HG03196 (cell line): ENCODE measurements at regions not wholly inside any gene's neighbourhood (a gene's known extent, or its start where the extent isn't known, plus 50 kb on each side); places are given as distances from the start of the nearest gene placed in this dataset.

Experiments used
- ATAC-seq: cut with Tn5 transposase; IDR thresholded peaks from one replicate; pipeline ENCODE4 v1.9.1; 2021; ENCODE audit not compliant: unreplicated experiment

DNA sequence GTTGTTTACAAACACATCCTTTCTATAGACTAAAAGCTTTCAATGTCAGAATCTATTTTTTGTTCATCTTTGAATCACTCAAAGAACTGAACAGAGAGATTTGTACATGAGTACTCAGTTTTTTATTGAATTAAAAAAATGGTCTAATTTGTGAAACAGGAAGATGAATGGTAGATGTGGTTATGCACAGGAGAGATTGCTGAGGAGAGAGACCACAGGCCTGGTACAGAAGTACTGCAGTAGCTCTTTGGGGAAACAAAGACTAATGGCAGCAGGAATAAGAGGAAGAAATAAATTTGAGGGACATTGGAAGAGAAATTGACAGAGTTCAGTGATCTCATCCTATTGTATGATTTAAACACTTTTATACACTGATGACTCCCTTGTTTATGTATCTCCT lies 222.0 kb upstream of the ARGLU1 start:
- ATAC-seq: no peak

DNA sequence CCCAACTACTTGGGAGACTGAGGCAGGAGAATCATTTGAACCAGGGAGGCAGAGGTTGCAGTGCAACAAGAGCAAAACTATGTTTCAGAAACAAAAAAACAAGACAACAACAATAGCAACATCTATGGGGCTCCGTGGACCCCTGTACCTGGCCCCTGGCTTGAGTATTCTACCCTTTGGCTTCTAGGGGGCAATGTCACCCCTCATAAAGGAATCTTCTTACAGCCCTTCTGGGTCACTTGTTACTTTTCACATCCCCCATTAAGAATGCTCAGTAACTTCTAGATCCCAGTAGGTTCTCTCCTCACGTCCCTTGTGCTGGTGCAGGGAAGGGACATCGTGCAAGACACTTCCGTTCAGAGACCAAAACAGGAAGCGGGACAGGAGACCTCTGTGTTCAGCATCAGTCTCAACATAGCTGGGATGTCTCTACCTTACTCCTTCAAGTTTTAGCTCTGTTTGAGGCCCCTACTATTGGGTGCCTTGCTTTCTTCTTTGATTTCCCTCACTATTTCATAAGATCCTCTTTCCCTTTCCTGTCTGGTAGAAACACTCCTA lies 218.1 kb upstream of the ARGLU1 start:
- no peak for ATAC-seq

DNA sequence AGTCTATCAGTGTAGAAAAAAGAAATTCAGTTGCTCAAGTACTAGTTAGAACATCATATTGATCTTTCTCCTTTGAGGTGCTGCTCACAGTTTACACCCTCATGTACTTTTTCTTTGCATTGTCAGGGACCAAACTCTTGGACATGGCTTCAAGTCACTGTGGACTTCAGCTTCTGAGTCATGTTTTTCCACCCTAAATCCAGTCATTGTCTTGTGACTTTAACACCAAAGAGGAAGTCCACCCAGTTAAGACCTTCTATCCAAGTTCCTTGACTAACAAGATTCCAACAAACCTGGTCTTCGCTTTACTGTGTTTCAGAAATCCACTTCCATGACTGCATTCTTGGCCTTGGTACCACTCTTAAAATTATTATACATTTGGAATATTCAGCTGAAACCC lies 206.7 kb upstream of the ARGLU1 start:
- no peak for ATAC-seq

DNA sequence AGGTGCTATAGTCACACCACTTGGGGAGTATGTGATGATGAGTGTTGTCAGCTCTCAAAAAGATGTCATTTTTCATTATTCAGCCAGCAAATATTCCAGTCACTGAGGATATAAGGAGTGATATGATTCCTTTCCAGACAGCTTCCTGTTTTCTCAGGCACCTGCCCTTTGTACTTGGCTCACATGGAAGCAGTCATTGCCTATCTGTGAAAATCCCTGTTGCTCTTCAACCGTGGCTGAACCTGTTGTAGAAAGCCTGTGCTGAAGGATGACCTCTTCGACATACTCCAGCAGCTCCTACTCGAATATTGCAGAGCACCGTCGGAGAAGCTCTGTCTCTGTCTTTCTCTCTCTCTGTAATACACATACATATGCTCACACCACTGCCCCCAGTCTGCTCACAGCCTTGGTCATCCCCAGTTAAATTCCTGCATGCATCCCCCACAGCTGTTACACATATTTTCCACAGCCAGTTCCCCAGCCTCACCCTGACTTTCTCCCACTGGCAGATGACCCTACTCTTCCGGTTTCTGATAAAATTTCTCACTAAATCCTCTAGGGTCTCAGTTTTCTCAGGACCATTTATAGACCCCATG lies 204.2 kb upstream of the ARGLU1 start:
- ATAC-seq: no peak

DNA sequence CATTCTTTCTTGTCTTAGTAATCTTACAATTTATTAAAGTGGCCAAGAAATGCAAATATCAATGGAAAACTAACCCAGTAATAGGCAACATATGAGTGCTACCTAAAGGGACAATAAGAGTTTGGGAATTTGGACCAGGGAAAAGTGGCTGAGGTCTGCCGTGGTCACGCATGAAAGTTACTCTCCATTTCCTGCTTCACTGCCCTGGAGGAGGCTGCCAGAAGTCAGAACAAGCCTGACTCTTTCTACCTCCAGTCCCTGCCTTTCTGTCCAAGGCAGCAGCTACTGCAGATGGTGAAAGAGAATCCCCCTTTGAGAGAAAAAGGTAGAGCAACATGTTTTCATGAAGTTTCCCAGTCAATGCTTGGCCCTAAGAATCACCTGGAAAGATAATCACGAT lies 201.1 kb upstream of the ARGLU1 start:
- ATAC-seq: no peak

DNA sequence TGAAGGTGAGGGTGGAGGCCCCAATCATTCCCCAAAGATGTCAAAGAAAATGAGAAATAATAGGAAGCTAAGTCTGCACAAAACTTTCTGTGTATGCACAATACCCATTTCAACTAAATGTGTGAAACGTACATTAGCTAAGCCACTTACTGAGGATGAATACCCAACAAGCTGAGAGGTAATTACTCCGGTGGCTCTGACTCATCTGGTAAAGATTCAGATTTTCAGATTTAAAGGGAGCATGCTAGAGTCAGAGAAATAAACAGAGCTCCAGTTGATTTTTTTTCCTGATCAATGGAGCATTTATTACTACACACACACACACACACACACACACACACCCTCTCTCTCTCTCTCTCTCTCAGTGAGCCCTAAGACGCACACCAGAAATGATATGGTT lies 194.8 kb upstream of the ARGLU1 start:
- no peak for ATAC-seq

DNA sequence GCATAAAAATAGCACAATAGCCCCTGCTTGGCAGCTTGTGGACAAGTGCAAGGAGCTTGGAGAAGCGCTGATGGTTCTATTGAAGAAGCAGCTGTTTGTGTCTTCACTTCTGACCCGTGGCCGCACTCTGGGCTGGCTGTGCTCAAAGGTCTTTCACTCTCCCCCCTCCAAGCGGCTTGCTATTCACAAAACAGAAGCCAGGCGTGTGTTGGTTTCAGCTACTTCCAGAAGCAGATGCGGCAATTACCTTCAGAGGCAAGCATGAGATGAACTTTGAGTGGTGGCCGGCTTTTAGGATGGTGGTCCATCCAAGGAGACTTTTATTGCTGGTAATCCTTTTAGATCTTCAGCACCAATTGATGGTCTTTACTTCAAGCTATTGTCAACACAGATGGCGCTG lies 188.5 kb upstream of the ARGLU1 start:
- ATAC-seq: no peak

DNA sequence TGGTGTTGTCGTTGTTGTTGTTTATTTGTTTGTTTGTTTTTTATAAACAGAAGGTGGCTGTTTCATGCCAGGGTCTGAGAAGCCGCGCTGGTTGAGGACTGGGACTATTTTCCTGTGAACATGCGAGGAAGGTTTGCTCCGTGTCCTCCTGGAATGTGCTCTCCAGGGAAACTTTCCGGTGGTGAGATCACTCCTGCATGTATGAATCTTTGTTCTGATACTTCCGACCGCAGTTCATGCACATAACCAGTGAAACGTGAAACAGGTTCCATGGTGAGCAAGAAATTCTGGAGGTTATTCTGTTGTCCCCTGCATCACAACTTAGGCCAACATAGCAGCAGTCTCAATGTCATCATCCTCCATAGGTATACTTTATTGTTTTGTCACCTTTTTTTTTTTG lies 187.6 kb upstream of the ARGLU1 start:
- no peak for ATAC-seq

DNA sequence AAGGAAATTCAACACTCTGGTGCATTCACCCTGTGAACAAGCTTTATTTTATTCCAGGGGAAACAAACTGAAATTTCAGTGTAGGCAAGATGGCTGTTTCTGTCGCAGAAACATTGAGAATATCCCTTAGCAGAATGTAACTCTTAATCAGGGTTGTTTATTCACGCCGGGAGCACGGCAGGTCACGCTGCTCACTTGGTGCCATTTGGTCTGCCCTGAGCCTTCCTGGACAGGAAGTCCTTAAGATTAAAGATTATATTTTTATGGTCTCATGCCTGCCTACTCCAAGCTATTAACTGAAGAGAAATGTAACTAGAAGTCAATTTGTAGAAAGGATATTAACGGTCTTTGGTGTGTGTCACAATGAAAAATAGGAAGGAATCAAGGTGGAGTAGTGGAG lies 185.3 kb upstream of the ARGLU1 start:
- ATAC-seq: no peak

DNA sequence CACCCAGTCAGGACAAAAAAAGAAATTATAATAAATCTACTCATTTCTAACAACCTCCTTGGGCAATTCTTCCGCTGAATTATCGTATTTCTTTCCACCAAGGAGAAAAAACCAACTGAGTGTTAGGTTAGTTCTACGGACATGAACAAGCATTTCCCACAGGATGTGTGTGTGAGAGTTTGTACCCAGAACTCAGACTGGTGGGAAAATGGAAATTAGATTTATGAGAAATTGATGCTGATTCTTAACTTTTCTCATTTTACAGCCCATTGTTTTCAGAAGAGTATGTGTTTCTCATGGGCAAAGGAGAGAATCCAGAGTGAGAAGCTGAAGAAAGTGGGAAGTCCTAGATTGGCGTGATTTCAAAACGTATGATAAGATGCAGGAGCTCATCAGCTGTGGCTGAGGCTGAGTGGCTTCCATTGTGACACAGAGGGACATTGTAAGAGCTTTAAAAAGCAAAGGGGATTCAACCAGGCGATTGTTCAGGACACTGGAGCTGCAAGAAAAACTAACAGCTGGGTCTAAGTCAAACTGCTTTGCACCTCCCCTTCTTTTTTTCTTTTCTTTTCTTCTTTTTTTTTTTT lies 184.7 kb upstream of the ARGLU1 start:
- ATAC-seq: no peak

DNA sequence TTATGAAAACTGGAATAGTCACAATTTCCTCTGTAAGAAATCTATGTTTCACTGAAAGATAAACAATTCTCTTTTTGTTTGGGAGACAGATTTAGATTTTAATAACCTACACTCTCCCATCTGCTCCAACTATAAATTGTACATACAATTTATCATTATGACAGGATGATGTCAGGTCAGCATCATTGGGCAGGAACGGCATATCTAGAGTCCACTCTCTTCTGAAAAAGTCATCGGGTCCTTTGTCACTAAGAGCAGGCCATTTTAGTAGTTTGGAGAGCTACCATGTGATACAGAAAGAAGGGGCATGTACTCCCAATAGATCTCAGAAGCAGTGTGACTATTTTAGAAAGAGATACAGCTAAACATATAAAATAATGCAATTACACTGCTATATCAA lies 180.8 kb upstream of the ARGLU1 start:
- no peak for ATAC-seq

DNA sequence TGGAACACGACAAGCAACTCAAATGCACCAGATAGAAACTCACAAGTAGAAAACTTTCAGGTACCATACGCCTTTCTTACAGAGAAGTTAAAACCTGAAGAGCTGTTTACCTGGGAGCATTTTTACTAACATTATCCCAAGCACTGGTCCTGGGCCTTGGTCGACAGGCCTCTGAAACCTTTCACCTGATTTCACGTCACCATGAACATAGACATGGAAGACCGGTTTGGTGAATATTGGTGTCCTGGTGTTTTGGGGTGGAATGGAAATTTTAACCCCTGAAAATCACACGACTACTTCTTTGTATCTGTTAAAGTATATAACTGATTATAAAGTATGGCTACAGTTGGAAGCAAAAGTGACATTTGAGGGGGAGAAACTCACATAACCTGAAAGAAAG lies 176.6 kb upstream of the ARGLU1 start:
- no peak for ATAC-seq

DNA sequence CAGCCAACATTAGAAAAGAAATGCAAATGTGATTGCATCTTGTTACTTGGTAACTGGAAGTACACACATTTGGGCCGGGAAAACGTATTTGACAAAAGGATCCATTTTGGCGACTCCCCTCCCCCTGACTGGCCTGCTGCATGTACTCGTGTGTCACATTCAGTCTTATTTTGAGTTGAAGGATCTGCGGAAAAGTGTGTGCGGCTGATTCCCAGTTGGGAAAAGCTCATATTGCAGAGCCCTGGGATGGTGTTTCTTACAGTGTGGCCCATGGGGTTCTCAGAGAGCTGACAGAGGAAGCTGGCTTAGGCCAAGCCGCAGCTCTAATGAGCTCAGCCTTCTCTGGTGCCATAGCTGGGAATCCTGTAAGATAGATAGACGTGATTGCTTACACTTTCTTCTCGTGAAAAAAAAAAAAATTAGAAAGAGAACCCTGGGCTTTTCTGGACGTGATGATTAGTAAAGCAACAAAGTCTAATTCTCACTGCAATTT lies 170.3 kb upstream of the ARGLU1 start:
- no peak for ATAC-seq

DNA sequence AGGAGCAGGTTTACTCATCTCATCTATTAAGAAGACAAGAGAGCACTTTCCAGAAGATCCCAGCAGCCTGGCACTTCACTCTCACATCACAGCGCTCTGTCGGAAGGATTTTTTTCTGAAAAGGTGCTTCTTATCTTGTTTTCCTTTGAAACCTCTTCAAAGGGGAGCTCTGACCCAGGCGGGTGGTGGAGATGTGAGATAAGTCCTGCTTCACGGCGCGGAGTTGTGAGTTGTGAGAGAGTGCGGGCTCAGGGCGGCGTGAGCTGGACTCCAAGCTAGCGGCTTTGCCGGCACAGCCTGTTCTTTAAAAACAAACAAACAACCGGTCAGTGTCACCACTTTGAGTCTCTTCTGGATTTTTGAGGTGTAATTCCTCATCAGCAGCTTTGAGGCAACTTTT lies 169.0 kb upstream of the ARGLU1 start:
- ATAC-seq: no peak

DNA sequence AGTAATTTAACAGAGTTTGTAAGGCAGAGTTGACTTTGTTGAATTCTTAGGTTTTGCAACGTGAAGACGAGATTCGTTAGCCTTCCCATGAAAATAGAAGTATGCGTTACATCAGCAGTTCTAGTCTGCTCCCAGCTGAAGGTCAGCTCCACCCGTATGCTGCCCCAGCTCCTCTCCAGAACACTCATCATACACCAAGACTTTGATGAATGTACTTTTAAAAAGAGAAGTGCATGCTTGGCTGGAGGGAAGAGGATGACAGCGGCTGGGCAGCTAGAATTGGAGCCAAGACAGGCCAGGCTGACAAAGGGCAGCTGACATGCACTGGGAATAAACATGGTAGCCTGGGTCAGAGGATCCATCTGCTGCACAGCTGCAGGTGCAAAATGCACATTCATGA lies 166.3 kb upstream of the ARGLU1 start:
- ATAC-seq: no peak

DNA sequence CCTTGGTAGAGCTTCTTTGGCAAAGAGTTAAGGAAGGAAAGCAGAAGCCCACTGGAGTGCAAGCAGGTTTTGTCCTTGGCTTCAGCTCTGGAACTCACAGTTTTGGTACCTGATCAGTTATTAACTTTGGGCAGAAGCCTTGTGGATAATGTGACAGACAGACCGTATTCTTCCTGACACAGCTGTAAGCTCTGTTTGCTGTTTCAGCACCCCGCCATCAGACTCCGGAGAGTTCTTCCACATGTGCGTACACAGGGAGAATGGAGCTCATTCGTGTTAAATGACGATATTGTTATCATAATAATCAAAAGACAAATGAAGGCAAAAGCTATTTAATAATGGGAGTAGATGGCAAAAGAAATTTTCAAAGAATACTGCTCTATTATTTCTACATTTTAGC lies 155.1 kb upstream of the ARGLU1 start:
- ATAC-seq: no peak

DNA sequence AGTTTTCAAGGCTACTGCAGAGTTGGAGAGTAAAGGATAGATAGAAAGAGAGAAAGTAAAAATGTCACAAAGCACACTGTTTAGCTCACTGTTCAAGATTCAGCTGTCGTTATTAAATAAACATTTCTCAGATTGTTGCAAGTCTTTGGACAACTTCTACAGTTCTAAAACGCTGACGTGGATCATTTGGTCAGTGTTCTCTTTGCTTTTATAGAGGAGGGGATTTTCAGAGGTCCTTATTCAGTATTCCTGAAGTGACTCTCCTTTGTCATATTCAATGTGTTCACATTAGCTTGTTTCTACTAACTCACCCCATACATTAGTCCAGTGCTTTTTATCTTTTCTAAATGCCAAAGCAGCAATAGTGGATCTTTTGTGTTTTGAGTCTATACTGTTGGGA lies 154.7 kb upstream of the ARGLU1 start:
- ATAC-seq: no peak

DNA sequence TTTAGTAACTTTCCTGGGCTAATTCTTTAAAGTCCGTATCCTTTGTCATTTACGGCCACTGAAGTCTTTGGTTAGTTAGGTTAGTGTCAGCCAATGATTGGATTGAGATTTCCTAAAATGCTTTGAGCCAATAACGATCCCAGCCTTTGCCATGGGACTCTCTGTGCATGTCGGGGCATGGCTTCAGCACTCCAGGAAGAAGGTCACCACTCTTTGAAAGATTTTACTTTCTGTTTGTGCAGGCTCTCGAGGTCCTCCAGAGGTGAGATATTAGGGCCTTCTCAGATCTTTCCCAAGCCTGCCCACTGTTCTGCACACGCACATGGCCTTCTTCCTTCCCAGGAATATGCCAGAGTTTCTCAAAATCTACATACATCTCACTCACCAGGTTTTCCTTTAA lies 153.7 kb upstream of the ARGLU1 start:
- ATAC-seq: no peak

DNA sequence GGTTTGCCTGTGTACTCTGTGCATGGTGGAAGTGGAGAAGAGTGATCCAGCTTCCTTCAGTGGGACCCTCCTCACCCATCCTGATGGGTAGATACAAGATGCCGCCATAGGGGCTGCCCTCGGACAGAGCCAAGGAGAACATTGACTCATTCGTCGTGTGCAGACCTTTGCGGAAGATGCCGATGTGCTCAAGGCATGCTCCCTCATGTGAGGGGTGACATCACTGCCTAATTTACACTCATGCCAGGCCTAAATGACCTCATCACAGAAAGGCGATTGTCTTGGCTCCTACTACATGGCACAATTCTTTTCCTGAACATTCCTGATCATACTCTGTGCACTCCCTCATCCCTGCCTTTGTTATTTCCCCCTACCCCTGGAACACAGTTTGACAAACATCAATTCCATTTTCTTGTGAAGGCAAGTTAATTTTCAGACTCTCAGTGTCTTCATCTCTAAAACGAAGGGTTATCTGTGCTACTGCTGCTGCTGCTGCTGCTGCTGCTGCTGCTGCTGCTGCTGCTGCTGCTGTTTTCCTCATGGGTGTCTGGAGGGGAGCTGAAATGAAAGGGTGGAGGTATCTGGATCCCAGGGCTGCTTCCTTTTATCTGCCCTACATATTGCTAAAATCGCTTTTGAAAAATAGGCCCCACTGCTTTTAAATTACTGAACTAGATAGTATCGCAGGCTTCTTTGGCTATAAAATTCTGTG lies 146.5 kb upstream of the ARGLU1 start:
- no peak for ATAC-seq

DNA sequence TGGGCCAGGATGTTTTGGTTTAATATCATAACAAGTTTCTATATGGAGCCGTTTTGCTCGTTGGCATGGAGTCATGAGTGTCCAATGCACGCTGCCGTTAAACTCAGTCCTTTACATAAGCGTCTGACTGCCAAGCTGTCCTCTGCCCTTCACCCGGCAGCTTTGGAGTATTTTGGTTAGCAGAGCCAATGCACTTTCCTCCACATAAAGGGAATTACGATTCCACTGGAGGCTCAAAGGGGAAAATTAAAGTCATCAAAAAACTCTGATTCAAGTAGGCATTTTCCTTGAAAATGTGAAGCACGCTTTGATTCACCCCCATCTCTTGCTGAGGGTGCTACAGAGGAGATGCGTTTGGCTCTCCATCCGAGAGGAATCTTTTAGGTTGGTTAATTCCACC lies 144.4 kb upstream of the ARGLU1 start:
- no peak for ATAC-seq

DNA sequence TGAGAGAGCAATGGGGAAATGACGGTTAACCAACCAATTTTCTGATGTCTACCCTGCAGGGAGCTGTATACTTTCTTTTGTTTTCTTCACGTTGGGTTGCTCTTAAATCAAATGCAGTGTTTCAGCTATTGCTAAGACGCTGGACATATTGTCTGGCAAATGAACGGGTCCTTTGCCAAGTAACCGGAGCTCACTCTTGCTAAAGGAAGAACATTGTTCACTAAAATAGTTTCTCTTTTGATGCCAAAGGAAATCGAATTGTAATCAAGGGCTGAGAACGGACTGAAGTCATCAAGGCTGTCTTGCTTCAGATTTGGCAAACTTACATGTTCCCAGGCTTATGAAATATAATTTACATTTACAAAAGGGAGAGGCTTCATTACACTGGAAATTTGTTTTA lies 142.3 kb upstream of the ARGLU1 start:
- ATAC-seq: no peak

DNA sequence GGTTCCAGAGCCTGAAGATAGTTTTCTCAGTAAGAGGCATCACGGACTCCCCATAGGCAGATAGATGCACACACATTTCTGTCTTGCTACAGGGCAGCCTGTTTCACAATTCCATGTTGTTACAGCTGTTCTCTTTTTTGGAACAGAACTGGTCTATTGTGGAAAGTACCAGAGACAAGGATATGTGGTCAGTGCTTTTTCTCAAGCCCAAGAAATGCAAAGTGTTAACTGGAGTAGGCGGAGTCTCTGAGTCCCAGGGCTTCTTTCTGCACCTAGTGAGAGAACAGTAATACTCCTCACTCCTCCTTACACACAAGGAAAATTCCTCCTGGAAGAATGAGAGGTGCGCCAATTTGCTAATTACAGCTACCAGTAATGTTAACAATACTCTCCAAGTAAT lies 141.6 kb upstream of the ARGLU1 start:
- ATAC-seq: no peak
